Astrocyte of the spinal cord (primary cell): ENCODE measurements at regions not wholly inside any gene's neighbourhood (a gene's known extent, or its start where the extent isn't known, plus 50 kb on each side); places are given as distances from the start of the nearest gene placed in this dataset.
A peak's percentile ranks its signal among the peaks of the same experiment; 100 is the strongest.

Source experiments
- DNase-seq: peaks from one replicate; pipeline ENCODE4 v3.0.0; 2011; ENCODE audit warnings: low read depth, low spot score
- H3K4me3 ChIP-seq: 2 replicates; pipeline ENCODE4 v1.5.1; 2011; ENCODE audit warnings: low read depth, mild to moderate bottlenecking, low read length, moderate library complexity
- CTCF ChIP-seq: IDR thresholded peaks from 2 replicates; pipeline ENCODE4 v1.5.1; 2012; ENCODE audit warnings: low read depth, mild to moderate bottlenecking, low read length, inconsistent platforms
- in situ Hi-C: cut with HindIII; loops from 2 replicates; pipeline ENCODE4 v1.10.0; 2017; ENCODE audit warnings: low sequenced_read_pairs

- no peak for TF ChIP-seq CTCF
- no peak overlapping the region for H3K4me3 ChIP-seq
- in situ Hi-C loops: no loop called here
- no peak for DNase-seq
Observed at GRCh38 chr2:234348081-234348480, 148.8 kb downstream of the ARL4C start.

- no peak for DNase-seq
- in situ Hi-C loops: no loop called here
- H3K4me3 ChIP-seq: no peak overlapping the region
- no peak for TF ChIP-seq CTCF
Observed at GRCh38 chr2:234345921-234346320, 151.0 kb downstream of the ARL4C start.

- no peak for TF ChIP-seq CTCF
- DNase-seq: no peak
- in situ Hi-C loops: no loop called here
- no peak overlapping the region for H3K4me3 ChIP-seq
Observed at GRCh38 chr2:234344012-234344411, 152.9 kb downstream of the ARL4C start.

- no peak for DNase-seq
- no peak overlapping the region for H3K4me3 ChIP-seq
- in situ Hi-C loops: no loop called here
- TF ChIP-seq CTCF: no peak
Observed at GRCh38 chr2:234343372-234343771, 153.5 kb downstream of the ARL4C start.

GRCh38 chr2:234341306-234341985, 155.4 kb downstream of the ARL4C start:
- no peak overlapping the region for H3K4me3 ChIP-seq
- no peak for DNase-seq
- in situ Hi-C loops: no loop called here
- no peak for TF ChIP-seq CTCF

- TF ChIP-seq CTCF: no peak
- in situ Hi-C loops: no loop called here
- no peak overlapping the region for H3K4me3 ChIP-seq
- no peak for DNase-seq
Observed at GRCh38 chr2:234339501-234339900, 157.4 kb downstream of the ARL4C start.

GRCh38 chr2:234339011-234339410, 157.9 kb downstream of the ARL4C start:
- in situ Hi-C loops: no loop called here
- no peak for TF ChIP-seq CTCF
- peak; percentile 56 for DNase-seq
- no peak overlapping the region for H3K4me3 ChIP-seq
